Neural crest cell (in vitro differentiated cells): ENCODE measurements at regions not wholly inside any gene's neighbourhood (a gene's known extent, or its start where the extent isn't known, plus 50 kb on each side); places are given as distances from the start of the nearest gene placed in this dataset.

Source experiments
- DNase-seq: peaks from one replicate; pipeline ENCODE4 v3.0.0; 2021; ENCODE audit warnings: low read depth, mixed read lengths, low spot score
- H3K27ac Mint-ChIP-seq: one replicate; pipeline ENCODE4 v1.8.0; 2021; ENCODE audit warnings: mild to moderate bottlenecking, mixed read lengths; ENCODE audit not compliant: unreplicated experiment
- H3K27me3 Mint-ChIP-seq: 2 replicates; pipeline ENCODE4 v1.8.0; 2021; ENCODE audit warnings: low read depth, mild to moderate bottlenecking, mixed read lengths
- H3K36me3 Mint-ChIP-seq: 2 replicates; pipeline ENCODE4 v1.8.0; 2021; ENCODE audit warnings: low read depth, mild to moderate bottlenecking, mixed read lengths
- H3K4me1 Mint-ChIP-seq: 2 replicates; pipeline ENCODE4 v1.8.0; 2021; ENCODE audit warnings: mixed read lengths
- H3K4me3 Mint-ChIP-seq: one replicate; pipeline ENCODE4 v1.8.0; 2021; ENCODE audit warnings: mild to moderate bottlenecking, mixed read lengths
- H3K9me3 Mint-ChIP-seq: 2 replicates; pipeline ENCODE4 v1.8.0; 2021; ENCODE audit warnings: mixed read lengths
- TF ChIP-seq, protein P1 (sequence below): fragments of 200-600 bp; sonication (generic); conservative IDR thresholded peaks from 2 replicates; pipeline ENCODE4 v1.5.0; 2021; ENCODE audit warnings: antibody characterized with exemption, mild to moderate bottlenecking

DNA sequence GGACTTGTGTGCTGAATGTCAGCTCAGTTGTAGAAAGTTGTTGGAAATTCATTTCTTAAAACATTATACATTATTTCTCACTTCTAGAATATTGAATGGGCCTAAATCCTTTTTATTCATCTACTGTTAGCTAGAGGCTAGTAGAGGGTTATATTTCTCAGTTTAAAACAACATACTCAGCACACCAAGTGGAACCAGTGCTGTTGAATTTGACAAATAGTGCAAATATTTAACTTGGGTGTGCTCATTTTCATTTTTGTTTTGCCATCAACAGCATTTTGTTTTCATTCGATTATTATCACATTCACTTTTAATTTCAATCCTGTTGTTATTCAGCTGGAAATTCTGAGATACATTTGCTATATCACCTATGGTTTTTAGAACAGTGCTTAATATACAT is 269.4 kb upstream of the PEX5L start:
- Mint-ChIP-seq H3K4me3 (no peak overlapping the region), H3K4me1 (no peaks in the 10 kb centered on the region), H3K27ac (no peak overlapping the region), H3K36me3 (no peaks in the 10 kb centered on the region), H3K27me3 (no peaks in the 10 kb centered on the region), H3K9me3 (no peaks in the 10 kb centered on the region)
- no peak for DNase-seq
- TF ChIP-seq, protein P1, sequence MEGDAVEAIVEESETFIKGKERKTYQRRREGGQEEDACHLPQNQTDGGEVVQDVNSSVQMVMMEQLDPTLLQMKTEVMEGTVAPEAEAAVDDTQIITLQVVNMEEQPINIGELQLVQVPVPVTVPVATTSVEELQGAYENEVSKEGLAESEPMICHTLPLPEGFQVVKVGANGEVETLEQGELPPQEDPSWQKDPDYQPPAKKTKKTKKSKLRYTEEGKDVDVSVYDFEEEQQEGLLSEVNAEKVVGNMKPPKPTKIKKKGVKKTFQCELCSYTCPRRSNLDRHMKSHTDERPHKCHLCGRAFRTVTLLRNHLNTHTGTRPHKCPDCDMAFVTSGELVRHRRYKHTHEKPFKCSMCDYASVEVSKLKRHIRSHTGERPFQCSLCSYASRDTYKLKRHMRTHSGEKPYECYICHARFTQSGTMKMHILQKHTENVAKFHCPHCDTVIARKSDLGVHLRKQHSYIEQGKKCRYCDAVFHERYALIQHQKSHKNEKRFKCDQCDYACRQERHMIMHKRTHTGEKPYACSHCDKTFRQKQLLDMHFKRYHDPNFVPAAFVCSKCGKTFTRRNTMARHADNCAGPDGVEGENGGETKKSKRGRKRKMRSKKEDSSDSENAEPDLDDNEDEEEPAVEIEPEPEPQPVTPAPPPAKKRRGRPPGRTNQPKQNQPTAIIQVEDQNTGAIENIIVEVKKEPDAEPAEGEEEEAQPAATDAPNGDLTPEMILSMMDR, result no peak

DNA sequence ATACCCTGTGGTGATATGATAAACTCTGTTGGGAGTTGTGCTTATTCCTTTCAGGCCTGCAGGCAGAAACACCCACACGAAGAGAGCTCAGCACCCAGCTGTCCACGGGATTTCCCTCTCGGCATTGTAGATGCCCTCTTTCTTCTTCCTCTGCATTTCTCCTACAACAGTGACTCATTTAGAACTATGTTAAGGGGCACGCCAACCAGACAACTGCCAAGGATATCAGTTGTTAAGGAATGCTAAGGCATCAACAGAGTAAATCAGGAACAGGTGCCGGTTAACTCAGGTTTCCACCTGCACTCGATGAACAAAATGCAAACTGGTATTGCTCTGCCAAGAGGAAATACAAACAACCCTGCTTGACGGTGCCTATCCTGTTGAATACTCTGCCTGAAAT is 270.0 kb upstream of the PEX5L start:
- no peak for DNase-seq
- no peaks in the 10 kb centered on the region for H3K9me3 Mint-ChIP-seq
- no peaks in the 10 kb centered on the region for H3K36me3 Mint-ChIP-seq
- TF ChIP-seq, protein P1, result no peak
- no peaks in the 10 kb centered on the region for H3K4me1 Mint-ChIP-seq
- H3K4me3 Mint-ChIP-seq, result no peak overlapping the region
- no peaks in the 10 kb centered on the region for H3K27me3 Mint-ChIP-seq
- H3K27ac Mint-ChIP-seq, result no peak overlapping the region

DNA sequence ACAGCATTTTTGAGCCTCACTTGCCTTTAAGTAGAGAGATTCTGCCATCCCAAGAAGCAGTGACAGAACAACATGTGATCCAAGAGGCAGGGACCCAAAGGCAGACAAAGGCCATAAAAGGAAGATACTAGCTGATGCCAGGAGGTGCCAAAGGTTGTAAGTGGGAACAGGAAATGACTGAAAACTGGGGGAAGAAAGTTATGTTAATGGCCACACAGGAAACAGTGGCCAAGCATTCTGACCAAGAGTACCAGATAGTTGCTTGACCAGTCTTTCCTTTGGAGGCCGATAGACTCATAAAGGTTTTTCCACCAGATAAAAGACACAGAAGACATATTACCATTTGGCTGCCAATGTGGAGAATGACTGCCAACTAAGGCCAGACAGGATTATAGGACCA is 274.5 kb upstream of the PEX5L start:
- no peaks in the 10 kb centered on the region for H3K4me1 Mint-ChIP-seq
- H3K27ac Mint-ChIP-seq, result no peak overlapping the region
- H3K27me3 Mint-ChIP-seq, result no peaks in the 10 kb centered on the region
- DNase-seq, result no peak
- TF ChIP-seq, protein P1, result no peak
- H3K36me3 Mint-ChIP-seq, result no peaks in the 10 kb centered on the region
- H3K4me3 Mint-ChIP-seq, result no peak overlapping the region
- no peaks in the 10 kb centered on the region for H3K9me3 Mint-ChIP-seq

DNA sequence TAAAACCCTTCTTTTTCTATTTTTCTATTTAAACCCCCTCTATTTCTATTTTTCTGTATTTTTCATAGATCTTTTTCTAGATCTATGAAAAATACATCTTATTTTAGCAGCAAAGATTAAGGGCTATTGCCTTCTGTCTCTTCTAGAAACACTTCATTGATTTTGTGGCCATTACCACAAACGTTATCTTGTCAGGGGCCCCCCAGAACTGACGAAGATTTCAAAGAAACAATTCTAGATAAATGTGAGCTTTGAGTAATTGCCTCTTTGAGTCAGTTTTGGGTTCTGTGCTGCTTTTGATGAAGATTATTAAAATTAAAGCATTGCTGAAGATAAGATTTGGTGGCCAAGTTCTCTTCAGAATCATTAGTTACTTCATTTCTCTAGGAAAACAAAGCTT is 279.6 kb upstream of the PEX5L start:
- Mint-ChIP-seq H3K9me3 (no peaks in the 10 kb centered on the region), H3K4me3 (no peak overlapping the region), H3K4me1 (no peaks in the 10 kb centered on the region), H3K27ac (no peak overlapping the region), H3K36me3 (no peaks in the 10 kb centered on the region), H3K27me3 (no peaks in the 10 kb centered on the region)
- TF ChIP-seq, protein P1, result no peak
- DNase-seq, result no peak

DNA sequence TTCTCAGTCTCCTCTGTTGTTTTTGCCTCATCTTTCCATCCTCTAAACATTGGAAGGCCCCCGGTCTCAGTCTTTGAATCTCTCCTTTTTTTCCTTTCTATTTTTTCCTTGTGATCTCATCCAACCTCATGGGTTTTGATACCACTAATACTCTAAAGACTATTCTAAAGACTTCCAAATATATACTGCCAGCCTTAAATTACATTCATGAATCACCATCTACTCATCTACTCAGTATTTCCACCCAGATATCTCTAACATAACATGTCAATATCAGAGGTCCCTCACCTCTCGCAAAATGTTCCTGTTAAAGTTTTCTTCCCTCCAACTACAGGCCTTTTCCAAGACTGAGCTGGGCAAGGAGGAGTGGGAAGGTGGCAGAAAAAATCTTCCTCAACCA is 282.5 kb upstream of the TTC14 start:
- H3K27me3 Mint-ChIP-seq, result no peaks in the 10 kb centered on the region

More for the DNA sequence above, 282.5 kb upstream of the TTC14 start:
- Mint-ChIP-seq H3K4me1 (no peaks in the 10 kb centered on the region), H3K4me3 (no peak overlapping the region), H3K9me3 (no peaks in the 10 kb centered on the region), H3K27ac (no peak overlapping the region), H3K36me3 (no peaks in the 10 kb centered on the region)
- TF ChIP-seq, protein P1, result no peak
- no peak for DNase-seq
